ENCODE measurements at regions not wholly inside any gene's neighbourhood (a gene's known extent, or its start where the extent isn't known, plus 50 kb on each side); places are given as distances from the start of the nearest gene placed in this dataset.
"Not testable (repeated sequence)": the region's sequence is repeated elsewhere in the genome, so short reads cannot be mapped to it uniquely, and the experiment has no call there.

- DNase-seq (ENCODE audit: low spot score in 2 of 2) = no peak
- no peak for TF ChIP-seq POLR2AphosphoS5 (IDR thresholded peaks at IDR 0.05)
- no peak for TF ChIP-seq POLR2A (IDR thresholded peaks at IDR 0.05)
- TF ChIP-seq CTCF (IDR thresholded peaks at IDR 0.05) = no peak
- Histone ChIP-seq H3K4me1 (no peaks in the 10 kb centered on the region), H3K27me3 (no peaks in the 10 kb centered on the region), H3K27ac (peak overlapping the region; percentile 29 to 35), H3K36me3 (no peaks in the 10 kb centered on the region), H3K9me3 (no peaks in the 10 kb centered on the region), H3K4me3 (no peak overlapping the region)
- intact Hi-C loops (cut with DNase I; ENCODE audit: low total_unique reads) = no loop called here
Measured at GRCh38 chr1:148374101-148374500, 109.0 kb downstream of the PPIAL4G start.

- TF ChIP-seq POLR2A (IDR thresholded peaks at IDR 0.05) = no peak
- TF ChIP-seq POLR2AphosphoS5 (IDR thresholded peaks at IDR 0.05) = no peak
- no peak for TF ChIP-seq CTCF (IDR thresholded peaks at IDR 0.05)
Measured at GRCh38 chr1:148373192-148373925, 109.7 kb downstream of the PPIAL4G start.

GRCh38 chr1:148372731-148373130 lies 110.4 kb downstream of the PPIAL4G start:
- H3K36me3 ChIP-seq = no peaks in the 10 kb centered on the region

More at GRCh38 chr1:148373192-148373925, 109.7 kb downstream of the PPIAL4G start:
- Histone ChIP-seq H3K27me3 (no peaks in the 10 kb centered on the region), H3K36me3 (no peaks in the 10 kb centered on the region), H3K4me1 (no peaks in the 10 kb centered on the region), H3K9me3 (no peaks in the 10 kb centered on the region), H3K27ac (peak overlapping the region; percentile 81 to 88), H3K4me3 (no peak overlapping the region)
- intact Hi-C loops (cut with DNase I; ENCODE audit: low total_unique reads) = no loop called here
- no peak for DNase-seq (ENCODE audit: low spot score in 2 of 2)

GRCh38 chr1:148372051-148372726 lies 110.9 kb downstream of the PPIAL4G start:
- DNase-seq (ENCODE audit: low spot score in 2 of 2); H3K4me3 ChIP-seq; H3K9me3 ChIP-seq; H3K4me1 ChIP-seq; H3K36me3 ChIP-seq; intact Hi-C loops (cut with DNase I; ENCODE audit: low total_unique reads); H3K27me3 ChIP-seq: not testable (repeated sequence)
- peak overlapping the region; percentile 81 to 88 for H3K27ac ChIP-seq

More at GRCh38 chr1:148372731-148373130, 110.4 kb downstream of the PPIAL4G start:
- Histone ChIP-seq H3K27me3 (no peaks in the 10 kb centered on the region), H3K4me1 (no peaks in the 10 kb centered on the region), H3K9me3 (no peaks in the 10 kb centered on the region), H3K4me3 (no peak overlapping the region), H3K27ac (peak overlapping the region; percentile 81 to 88)
- no peak for TF ChIP-seq CTCF (IDR thresholded peaks at IDR 0.05)
- TF ChIP-seq POLR2A (IDR thresholded peaks at IDR 0.05) = no peak
- intact Hi-C loops (cut with DNase I; ENCODE audit: low total_unique reads) = no loop called here
- no peak for DNase-seq (ENCODE audit: low spot score in 2 of 2)

- intact Hi-C loops (cut with DNase I; ENCODE audit: low total_unique reads); H3K36me3 ChIP-seq; H3K9me3 ChIP-seq; H3K27me3 ChIP-seq; H3K4me3 ChIP-seq; H3K4me1 ChIP-seq: not testable (repeated sequence)
- H3K27ac ChIP-seq = peak overlapping the region; percentile 81 to 88
- DNase-seq (ENCODE audit: low spot score in 2 of 2) = peak; percentile 63 to 76
- TF ChIP-seq POLR2AphosphoS5 (IDR thresholded peaks at IDR 0.05) (peak in 1 of 3 donors; percentile 24), CTCF (IDR thresholded peaks at IDR 0.05) (peak; percentile 82 to 92 (median 91))
Measured at GRCh38 chr1:148371551-148371994, 111.5 kb downstream of the PPIAL4G start.

GRCh38 chr1:148370661-148371060 lies 112.4 kb downstream of the PPIAL4G start:
- H3K27ac ChIP-seq; intact Hi-C loops (cut with DNase I; ENCODE audit: low total_unique reads); H3K36me3 ChIP-seq; H3K27me3 ChIP-seq; H3K4me1 ChIP-seq; DNase-seq (ENCODE audit: low spot score in 2 of 2); H3K9me3 ChIP-seq; H3K4me3 ChIP-seq: not testable (repeated sequence)

Data from breast epithelium (tissue), 4 donors.